Adrenal gland (tissue), 9 donors: ENCODE measurements at regions not wholly inside any gene's neighbourhood (a gene's known extent, or its start where the extent isn't known, plus 50 kb on each side); places are given as distances from the start of the nearest gene placed in this dataset.

Experiments used
- DNase-seq, 7 donors: peaks; one replicate each; pipeline ENCODE4 v3.0.0-alpha.2; 2019 to 2020
- H3K27ac ChIP-seq, 5 donors: fragments of 200-600 bp; sonication (generic) in 4 of 5; 1 replicate in 3 of 5; 2 replicates in 2 of 5; pipeline versions ENCODE4 v1.5.1 to v1.8.0; 2016 to 2020; ENCODE audit warnings: mild to moderate bottlenecking in 1 of 5
- H3K27me3 ChIP-seq: fragments of 200-600 bp; 2 replicates; pipeline ENCODE4 v1.8.0; 2021
- H3K36me3 ChIP-seq, 2 donors: fragments of 200-600 bp; replicated peaks in 1 of 2; 1 replicate in 1 of 2; 2 replicates in 1 of 2; pipeline versions ENCODE4 v1.5.1 to v1.8.0; 2018 to 2022
- H3K4me1 ChIP-seq, 2 donors: fragments of 200-600 bp; replicated peaks in 1 of 2; 1 replicate in 1 of 2; 2 replicates in 1 of 2; pipeline versions ENCODE4 v1.5.1 to v1.8.0; 2018 to 2021
- H3K4me3 ChIP-seq, 4 donors: fragments of 200-600 bp; sonication (generic) in 3 of 4; one replicate each; pipeline ENCODE4 v1.5.1; 2016 to 2018
- H3K9me3 ChIP-seq, 3 donors: fragments of 200-600 bp; sonication (generic) in 1 of 3; replicated peaks in 1 of 3; 1 replicate in 2 of 3; 2 replicates in 1 of 3; pipeline versions ENCODE4 v1.5.1 to v1.8.0; 2016 to 2021
- CTCF ChIP-seq, 6 experiments: fragments of 450-650 bp in 4 of 6; fragments of 200-600 bp in 2 of 6; sonication (generic) in 1 of 6; IDR thresholded peaks; 1 replicate in 5 of 6; 2 replicates in 1 of 6; pipeline versions ENCODE4 v1.5.1 to v1.8.0; 2016 to 2021; ENCODE audit warnings: antibody characterized with exemption in 6 of 6, mild to moderate bottlenecking in 2 of 6, moderate library complexity in 1 of 6
- POLR2A ChIP-seq, 2 donors: fragments of 450-650 bp; IDR thresholded peaks; one replicate each; pipeline ENCODE4 v1.6.1; 2017; ENCODE audit warnings: antibody characterized with exemption in 2 of 2, mild to moderate bottlenecking in 2 of 2, moderate library complexity in 1 of 2
- WGBS, 4 donors: extraction: QIAGEN DNeasy Blood & Tissue Kit in 2 of 4; methylation state at CpG; one replicate each; pipeline versions ENCODE4 v1.1.5 to v1.1.7; 2013 to 2017; 5-methylcytosine and 5-hydroxymethylcytosine counted together
- intact Hi-C, 2 donors: fragments of 100-400 bp; cut with DNase I; formaldehyde crosslinking; loops; one replicate each; pipeline versions ENCODE4 v1.14.1 to v1.15.0; 2022 to 2023
- donor health status: healthy with polysubstance abuse.
- donor health status: Bipolar disorder and iron deficiency.
- donor health status: DM: yes; HTN: yes; CAD: no.
- donor health status: DM: no; HTN: no; CAD: no.
- donor health status: DM: no; HTN: no; CAD: no.

DNA sequence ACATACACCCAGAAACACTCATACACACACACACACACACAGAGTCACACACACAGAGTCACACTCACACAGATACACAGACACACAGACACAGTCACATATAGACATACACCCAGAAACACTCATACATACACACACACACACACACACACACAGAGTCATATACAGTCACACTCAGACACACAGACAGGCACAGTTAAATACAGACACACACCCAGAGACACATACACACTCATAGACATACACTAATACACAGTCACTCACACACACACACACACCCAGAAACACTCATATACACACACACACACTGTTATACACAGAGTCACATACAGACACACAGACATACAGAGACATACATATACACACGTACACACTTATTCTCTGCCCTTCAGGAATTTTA, 250.9 kb downstream of the QKI start:
- H3K36me3 ChIP-seq = no peaks in the 10 kb centered on the region
- H3K4me3 ChIP-seq = no peak overlapping the region
- no peak for DNase-seq
- no peak for TF ChIP-seq POLR2A (IDR thresholded peaks at IDR 0.05)
- TF ChIP-seq CTCF (IDR thresholded peaks at IDR 0.05) = no peak
- intact Hi-C loops = no loop called here
- no peaks in the 10 kb centered on the region for H3K27me3 ChIP-seq
- H3K27ac ChIP-seq = no peak overlapping the region
- peaks cover 0 to 3% of the 10 kb centered on the region in 2 donors for H3K4me1 ChIP-seq
- H3K9me3 ChIP-seq = no peaks in the 10 kb centered on the region
- WGBS, 4 donors = 76 to 100% (median 91%) methylated on average over 1 of the region's 1 CpG

DNA sequence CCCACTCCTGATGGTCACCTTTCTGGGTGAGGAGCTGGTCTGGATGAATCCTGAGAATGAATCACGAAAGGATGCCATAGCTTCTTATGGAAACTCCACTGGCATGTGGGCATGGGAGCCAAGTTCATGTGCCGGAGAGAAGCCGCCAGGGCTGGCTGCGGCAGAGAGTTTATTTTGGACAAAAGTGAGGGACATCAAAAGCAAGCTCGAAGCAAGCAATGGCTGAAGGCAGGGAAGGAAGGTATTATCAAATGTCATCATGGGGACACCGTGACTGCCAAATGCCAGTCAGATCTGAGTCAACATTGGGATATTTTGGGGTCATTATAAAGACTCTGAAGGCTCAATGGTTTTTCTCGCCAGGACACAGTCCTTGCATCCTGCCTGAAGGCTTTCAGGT, 249.1 kb downstream of the QKI start:
- no peaks in the 10 kb centered on the region for H3K27me3 ChIP-seq
- peaks cover 0 to 3% of the 10 kb centered on the region in 2 donors for H3K4me1 ChIP-seq
- TF ChIP-seq POLR2A (IDR thresholded peaks at IDR 0.05) = no peak
- no peaks in the 10 kb centered on the region for H3K9me3 ChIP-seq
- intact Hi-C loops = no loop called here
- H3K36me3 ChIP-seq = no peaks in the 10 kb centered on the region
- no peak overlapping the region for H3K4me3 ChIP-seq
- 77 to 90% (median 79%) methylated on average over 6 to 7 of the region's 7 CpGs for WGBS, 4 donors
- no peak for DNase-seq
- H3K27ac ChIP-seq = no peak overlapping the region

DNA sequence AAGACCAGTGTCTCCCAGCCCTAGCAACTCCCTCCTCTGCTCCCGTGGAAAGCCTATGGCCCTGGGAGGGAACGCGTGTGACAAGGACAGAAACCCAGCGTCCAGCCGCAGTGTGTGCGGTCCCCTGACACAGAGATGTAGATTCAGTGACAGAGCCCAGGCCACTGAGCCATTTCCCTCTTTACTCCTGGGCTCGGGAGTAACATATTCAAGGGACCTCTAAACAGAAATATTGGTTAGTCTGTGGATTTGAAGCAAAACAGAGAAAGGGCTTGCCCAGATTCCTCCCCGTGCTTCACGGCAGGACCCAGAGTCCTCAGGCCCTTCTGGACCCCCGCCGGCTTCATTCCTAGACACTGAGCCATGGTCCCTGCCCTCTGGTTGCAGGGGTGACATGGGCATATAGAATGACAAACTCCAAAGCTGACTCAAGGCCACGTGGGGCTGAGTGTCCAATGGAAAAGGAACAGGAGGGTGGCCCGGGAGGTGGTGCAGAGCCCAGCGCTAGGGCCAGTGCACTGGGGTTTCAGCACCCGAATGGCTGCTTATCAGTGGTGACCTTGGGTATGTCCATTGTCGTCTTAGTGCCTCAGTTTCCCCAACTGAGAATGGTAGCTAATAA, 248.2 kb downstream of the QKI start:
- intact Hi-C loops = no loop called here
- no peak for DNase-seq
- 85 to 94% (median 89%) methylated on average over 13 to 16 of the region's 16 CpGs for WGBS, 4 donors
- H3K4me3 ChIP-seq = no peak overlapping the region
- no peaks in the 10 kb centered on the region for H3K27me3 ChIP-seq
- no peaks in the 10 kb centered on the region for H3K9me3 ChIP-seq
- no peak for TF ChIP-seq POLR2A (IDR thresholded peaks at IDR 0.05)
- no peak for TF ChIP-seq CTCF (IDR thresholded peaks at IDR 0.05)
- H3K27ac ChIP-seq = no peak overlapping the region
- H3K4me1 ChIP-seq = peaks cover 0 to 3% of the 10 kb centered on the region in 2 donors
- H3K36me3 ChIP-seq = no peaks in the 10 kb centered on the region

DNA sequence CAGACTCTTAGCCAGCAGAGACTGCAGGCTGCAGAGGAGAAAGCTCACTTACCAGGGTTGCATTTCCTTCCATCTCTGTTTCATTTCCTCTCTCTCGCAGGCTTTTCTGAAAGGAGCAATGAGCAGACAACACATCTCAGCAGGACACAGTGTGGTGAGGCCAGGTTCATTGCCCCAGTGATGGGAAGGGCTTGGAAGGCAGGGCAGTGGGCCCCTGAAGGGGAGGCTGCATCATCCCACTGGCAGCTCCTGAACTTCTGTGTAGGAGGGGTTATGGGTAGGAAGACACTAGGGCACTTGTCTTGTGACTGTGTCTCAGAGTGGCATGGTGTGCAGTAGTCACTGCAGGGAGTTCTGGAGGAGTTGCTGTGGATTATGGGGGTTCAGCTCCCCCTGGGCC, 246.8 kb downstream of the QKI start:
- intact Hi-C loops = no loop called here
- no peak for DNase-seq
- TF ChIP-seq POLR2A (IDR thresholded peaks at IDR 0.05) = no peak
- no peak for TF ChIP-seq CTCF (IDR thresholded peaks at IDR 0.05)
- Histone ChIP-seq H3K9me3 (no peaks in the 10 kb centered on the region), H3K36me3 (no peaks in the 10 kb centered on the region), H3K4me3 (no peak overlapping the region), H3K27me3 (no peaks in the 10 kb centered on the region), H3K4me1 (no peaks in the 10 kb centered on the region), H3K27ac (no peak overlapping the region)
- 27 to 68% (median 47%) methylated on average over 1 of the region's 1 CpG for WGBS, 4 donors

GRCh38 chr6:163659803-163660202, 245.3 kb downstream of the QKI start:
- no peaks in the 10 kb centered on the region for H3K27me3 ChIP-seq
- no peaks in the 10 kb centered on the region for H3K9me3 ChIP-seq
- no peak overlapping the region for H3K4me3 ChIP-seq
- TF ChIP-seq CTCF (IDR thresholded peaks at IDR 0.05) = no peak
- no peak for TF ChIP-seq POLR2A (IDR thresholded peaks at IDR 0.05)
- no peaks in the 10 kb centered on the region for H3K36me3 ChIP-seq
- WGBS, 4 donors = 86 to 90% (median 89%) methylated on average over 4 of the region's 4 CpGs
- intact Hi-C loops = no loop called here
- H3K27ac ChIP-seq = no peak overlapping the region
- H3K4me1 ChIP-seq = no peaks in the 10 kb centered on the region
- DNase-seq = no peak
